HG02763 (cell line): ENCODE measurements at regions not wholly inside any gene's neighbourhood (a gene's known extent, or its start where the extent isn't known, plus 50 kb on each side); places are given as distances from the start of the nearest gene placed in this dataset.

ENCODE experiments used
- ATAC-seq: cut with Tn5 transposase; IDR thresholded peaks from one replicate; pipeline ENCODE4 v1.9.1; 2021; ENCODE audit warnings: mild to moderate bottlenecking, moderate library complexity; ENCODE audit not compliant: unreplicated experiment

GRCh38 chr4:128502818-128503527, 215.4 kb upstream of the PGRMC2 start:
- ATAC-seq: no peak

GRCh38 chr4:128501239-128501638, 213.6 kb upstream of the PGRMC2 start:
- ATAC-seq: no peak

- no peak for ATAC-seq
These were observed 200.6 kb upstream of the PGRMC2 start for GRCh38 chr4:128488055-128488705.

GRCh38 chr4:128484896-128485295, 197.3 kb upstream of the PGRMC2 start:
- no peak for ATAC-seq

- ATAC-seq: no peak
These were observed 196.2 kb upstream of the PGRMC2 start for GRCh38 chr4:128483816-128484215.

GRCh38 chr4:128483041-128483440, 195.4 kb upstream of the PGRMC2 start:
- no peak for ATAC-seq

GRCh38 chr4:128481752-128482480, 194.3 kb upstream of the PGRMC2 start:
- ATAC-seq: no peak

GRCh38 chr4:128480945-128481344, 193.3 kb upstream of the PGRMC2 start:
- no peak for ATAC-seq

- ATAC-seq: no peak
These were observed 189.9 kb upstream of the PGRMC2 start for GRCh38 chr4:128477540-128477939.

GRCh38 chr4:128475597-128475996, 188.0 kb upstream of the PGRMC2 start:
- no peak for ATAC-seq

GRCh38 chr4:128471576-128471975, 184.0 kb upstream of the PGRMC2 start:
- no peak for ATAC-seq

GRCh38 chr4:128470492-128471053, 183.0 kb upstream of the PGRMC2 start:
- ATAC-seq: no peak

GRCh38 chr4:128468123-128468989, 180.7 kb upstream of the PGRMC2 start:
- ATAC-seq: no peak

- ATAC-seq: no peak
These were observed 177.9 kb upstream of the PGRMC2 start for GRCh38 chr4:128465523-128465922.

- ATAC-seq: no peak
These were observed 175.4 kb upstream of the PGRMC2 start for GRCh38 chr4:128463006-128463405.

GRCh38 chr4:128462103-128462783, 174.6 kb upstream of the PGRMC2 start:
- ATAC-seq: no peak

GRCh38 chr4:128461291-128462102, 173.9 kb upstream of the PGRMC2 start:
- ATAC-seq: peak; percentile 43

GRCh38 chr4:128459547-128459946, 171.9 kb upstream of the PGRMC2 start:
- no peak for ATAC-seq

- ATAC-seq: no peak
These were observed 171.2 kb upstream of the PGRMC2 start for GRCh38 chr4:128458816-128459215.
